ENCODE measurements at regions not wholly inside any gene's neighbourhood (a gene's known extent, or its start where the extent isn't known, plus 50 kb on each side); places are given as distances from the start of the nearest gene placed in this dataset.

DNA sequence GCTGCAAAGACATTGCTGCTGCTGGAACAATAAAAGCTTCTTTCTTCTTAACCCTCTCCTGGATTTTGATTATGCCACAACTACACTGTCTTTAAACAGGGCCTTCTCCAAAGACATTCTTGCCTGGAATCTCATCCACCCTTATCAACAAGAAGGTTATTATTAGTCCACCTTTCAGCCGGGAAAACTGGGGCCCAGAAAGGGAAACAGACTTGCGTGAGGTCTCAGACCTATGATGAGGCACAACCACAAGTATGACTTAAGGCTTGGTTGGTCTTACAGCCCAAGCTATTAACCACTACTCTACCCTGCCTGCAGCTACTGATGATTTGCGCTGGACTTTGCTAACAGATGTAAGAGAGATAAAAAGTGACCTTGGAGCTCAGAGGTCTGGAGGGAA lies 62.8 kb upstream of the CTNNBL1 start:
- Histone ChIP-seq H3K27me3 (replicated peaks; ENCODE audit: insufficient read depth, low read depth, low read length, poor library complexity) (peaks cover 21% of the 10 kb centered on the region), H3K4me1 (ENCODE audit: insufficient read depth, low read length, poor library complexity, severe bottlenecking) (no peaks in the 10 kb centered on the region), H3K9me3 (ENCODE audit: low read depth, low read length, poor library complexity, severe bottlenecking) (no peaks in the 10 kb centered on the region), H3K27ac (ENCODE audit: low read depth, low read length, poor library complexity, severe bottlenecking) (no peak overlapping the region), H3K4me3 (ENCODE audit: low read depth, low read length, poor library complexity, severe bottlenecking) (no peak overlapping the region), H3K36me3 (ENCODE audit: insufficient read depth, low read length, poor library complexity, severe bottlenecking) (no peaks in the 10 kb centered on the region)
- intact Hi-C loops (cut with micrococcal nuclease; ENCODE audit: unreplicated experiment) = no loop called here
- TF ChIP-seq, protein P1, sequence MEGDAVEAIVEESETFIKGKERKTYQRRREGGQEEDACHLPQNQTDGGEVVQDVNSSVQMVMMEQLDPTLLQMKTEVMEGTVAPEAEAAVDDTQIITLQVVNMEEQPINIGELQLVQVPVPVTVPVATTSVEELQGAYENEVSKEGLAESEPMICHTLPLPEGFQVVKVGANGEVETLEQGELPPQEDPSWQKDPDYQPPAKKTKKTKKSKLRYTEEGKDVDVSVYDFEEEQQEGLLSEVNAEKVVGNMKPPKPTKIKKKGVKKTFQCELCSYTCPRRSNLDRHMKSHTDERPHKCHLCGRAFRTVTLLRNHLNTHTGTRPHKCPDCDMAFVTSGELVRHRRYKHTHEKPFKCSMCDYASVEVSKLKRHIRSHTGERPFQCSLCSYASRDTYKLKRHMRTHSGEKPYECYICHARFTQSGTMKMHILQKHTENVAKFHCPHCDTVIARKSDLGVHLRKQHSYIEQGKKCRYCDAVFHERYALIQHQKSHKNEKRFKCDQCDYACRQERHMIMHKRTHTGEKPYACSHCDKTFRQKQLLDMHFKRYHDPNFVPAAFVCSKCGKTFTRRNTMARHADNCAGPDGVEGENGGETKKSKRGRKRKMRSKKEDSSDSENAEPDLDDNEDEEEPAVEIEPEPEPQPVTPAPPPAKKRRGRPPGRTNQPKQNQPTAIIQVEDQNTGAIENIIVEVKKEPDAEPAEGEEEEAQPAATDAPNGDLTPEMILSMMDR (conservative IDR thresholded peaks at IDR 0.05; ENCODE audit: low read depth, low read length) = no peak
- no peak for TF ChIP-seq EZH2 (IDR thresholded peaks at IDR 0.05; ENCODE audit: borderline replicate concordance, low read depth, low read length, poor library complexity, severe bottlenecking)
- no peak for DNase-seq (ENCODE audit: low spot score)
- no TSS peak for BruUV-seq (replicated peaks)
- ChIA-PET CTCF (no interaction called here), POLR2A (ENCODE audit: low non-redundant PET) (no interaction called here)

DNA sequence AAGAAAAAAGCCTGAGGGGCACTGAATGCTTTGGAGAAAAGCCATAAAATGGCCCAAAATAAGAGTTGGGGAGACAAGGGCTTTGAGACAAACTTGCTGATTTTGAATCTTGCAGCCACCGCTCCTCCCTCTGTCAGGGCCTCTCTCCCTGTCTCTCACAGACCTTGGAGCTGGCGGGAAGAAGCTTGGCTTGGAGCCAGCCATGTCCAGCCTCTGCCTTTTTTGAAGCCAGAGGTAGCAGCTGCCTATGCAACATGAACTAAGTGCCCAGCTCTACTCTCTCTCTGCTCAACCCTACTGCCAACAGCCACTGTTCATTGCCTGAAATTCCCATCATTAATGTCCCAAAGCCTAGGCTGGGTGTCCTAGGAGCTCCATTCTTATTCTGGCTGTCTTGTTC lies 63.7 kb upstream of the CTNNBL1 start:
- ChIA-PET POLR2A (ENCODE audit: low non-redundant PET) (interaction anchor here (0.5 kb wide), 1 partner anchor 13 kb away, joined by 3 read pairs; no protein-coding TSS in a partner anchor), CTCF (no interaction called here)
- Histone ChIP-seq H3K27me3 (replicated peaks; ENCODE audit: insufficient read depth, low read depth, low read length, poor library complexity) (peaks cover 18% of the 10 kb centered on the region), H3K4me1 (ENCODE audit: insufficient read depth, low read length, poor library complexity, severe bottlenecking) (no peaks in the 10 kb centered on the region), H3K4me3 (ENCODE audit: low read depth, low read length, poor library complexity, severe bottlenecking) (no peak overlapping the region), H3K36me3 (ENCODE audit: insufficient read depth, low read length, poor library complexity, severe bottlenecking) (no peaks in the 10 kb centered on the region), H3K27ac (ENCODE audit: low read depth, low read length, poor library complexity, severe bottlenecking) (no peak overlapping the region), H3K9me3 (ENCODE audit: low read depth, low read length, poor library complexity, severe bottlenecking) (no peaks in the 10 kb centered on the region)
- BruUV-seq (replicated peaks) = no TSS peak
- no peak for TF ChIP-seq EZH2 (IDR thresholded peaks at IDR 0.05; ENCODE audit: borderline replicate concordance, low read depth, low read length, poor library complexity, severe bottlenecking)
- intact Hi-C loops (cut with micrococcal nuclease; ENCODE audit: unreplicated experiment) = no loop called here
- no peak for DNase-seq (ENCODE audit: low spot score)

DNA sequence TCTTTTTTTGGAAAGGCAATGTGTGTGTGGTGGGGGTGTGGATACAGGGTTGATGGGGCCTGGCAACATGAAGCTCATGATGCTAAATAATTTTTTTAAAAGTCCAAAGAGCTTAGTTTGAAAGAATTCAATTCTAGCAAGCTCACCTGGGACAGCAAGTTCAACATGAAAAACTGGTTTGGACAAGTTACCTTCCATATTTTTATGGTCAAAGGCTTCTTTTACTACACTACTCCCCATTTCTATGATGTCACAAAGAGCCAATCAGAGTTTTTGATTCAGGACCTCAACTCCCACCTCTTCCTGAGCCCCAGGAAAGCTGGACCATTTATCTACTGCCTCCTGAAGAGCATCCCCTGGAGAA lies 66.1 kb upstream of the CTNNBL1 start:
- DNase-seq (ENCODE audit: low spot score) = no peak
- ChIA-PET POLR2A (ENCODE audit: low non-redundant PET) (no interaction called here), CTCF (no interaction called here)
- Histone ChIP-seq H3K36me3 (ENCODE audit: insufficient read depth, low read length, poor library complexity, severe bottlenecking) (no peaks in the 10 kb centered on the region), H3K27ac (ENCODE audit: low read depth, low read length, poor library complexity, severe bottlenecking) (no peak overlapping the region), H3K4me1 (ENCODE audit: insufficient read depth, low read length, poor library complexity, severe bottlenecking) (no peaks in the 10 kb centered on the region), H3K9me3 (ENCODE audit: low read depth, low read length, poor library complexity, severe bottlenecking) (no peaks in the 10 kb centered on the region), H3K4me3 (ENCODE audit: low read depth, low read length, poor library complexity, severe bottlenecking) (no peak overlapping the region), H3K27me3 (replicated peaks; ENCODE audit: insufficient read depth, low read depth, low read length, poor library complexity) (peaks cover 21% of the 10 kb centered on the region)
- BruUV-seq (replicated peaks) = no TSS peak
- intact Hi-C loops (cut with micrococcal nuclease; ENCODE audit: unreplicated experiment) = no loop called here
- TF ChIP-seq EZH2 (IDR thresholded peaks at IDR 0.05; ENCODE audit: borderline replicate concordance, low read depth, low read length, poor library complexity, severe bottlenecking) = no peak
- TF ChIP-seq, protein P1 (conservative IDR thresholded peaks at IDR 0.05; ENCODE audit: low read depth, low read length) = no peak

DNA sequence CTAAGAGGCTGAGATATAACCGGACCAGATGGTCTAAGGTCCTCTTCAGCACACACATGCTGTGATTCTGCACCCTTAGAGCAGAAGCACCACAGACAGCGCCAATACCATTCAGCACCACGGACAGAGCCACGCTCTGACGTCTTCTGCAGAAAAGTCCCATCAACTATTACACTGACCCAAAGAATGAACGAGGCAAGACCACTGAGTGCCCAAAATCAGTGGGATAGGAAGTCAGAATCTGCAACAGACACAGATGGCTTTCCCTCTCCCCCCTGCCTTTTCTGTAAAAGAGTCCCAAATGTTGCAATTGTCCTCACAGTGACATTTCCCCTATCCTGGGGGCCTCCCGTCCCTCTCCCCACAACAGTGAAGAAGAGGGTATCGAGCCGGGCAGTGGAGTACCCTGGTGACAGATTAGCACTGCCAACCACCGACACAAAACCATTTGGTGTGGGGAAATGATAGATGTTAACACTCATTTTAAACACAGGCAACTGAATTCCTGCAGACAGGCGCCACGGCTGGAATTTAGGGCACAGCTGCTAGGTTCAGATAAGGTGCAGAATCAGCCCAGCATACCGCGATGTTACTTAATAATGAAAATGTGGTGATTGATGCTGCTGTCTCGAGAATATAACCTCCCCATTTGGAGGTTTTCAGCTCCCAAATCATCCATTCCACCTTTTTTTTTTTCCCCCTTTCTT lies 66.6 kb upstream of the CTNNBL1 start:
- BruUV-seq (replicated peaks) = no TSS peak
- peak; percentile 65 for DNase-seq (ENCODE audit: low spot score)
- ChIA-PET POLR2A (ENCODE audit: low non-redundant PET) (no interaction called here), CTCF (no interaction called here)
- Histone ChIP-seq H3K4me1 (ENCODE audit: insufficient read depth, low read length, poor library complexity, severe bottlenecking) (no peaks in the 10 kb centered on the region), H3K36me3 (ENCODE audit: insufficient read depth, low read length, poor library complexity, severe bottlenecking) (no peaks in the 10 kb centered on the region), H3K27ac (ENCODE audit: low read depth, low read length, poor library complexity, severe bottlenecking) (no peak overlapping the region), H3K27me3 (replicated peaks; ENCODE audit: insufficient read depth, low read depth, low read length, poor library complexity) (peaks cover 21% of the 10 kb centered on the region), H3K9me3 (ENCODE audit: low read depth, low read length, poor library complexity, severe bottlenecking) (no peaks in the 10 kb centered on the region), H3K4me3 (ENCODE audit: low read depth, low read length, poor library complexity, severe bottlenecking) (no peak overlapping the region)
- TF ChIP-seq, protein P1 (conservative IDR thresholded peaks at IDR 0.05; ENCODE audit: low read depth, low read length) = no peak
- TF ChIP-seq EZH2 (IDR thresholded peaks at IDR 0.05; ENCODE audit: borderline replicate concordance, low read depth, low read length, poor library complexity, severe bottlenecking) = no peak
- intact Hi-C loops (cut with micrococcal nuclease; ENCODE audit: unreplicated experiment) = no loop called here

All from A673 (cell line).